ENCODE measurements at regions not wholly inside any gene's neighbourhood (a gene's known extent, or its start where the extent isn't known, plus 50 kb on each side); places are given as distances from the start of the nearest gene placed in this dataset.

- Histone ChIP-seq H3K36me3 (ENCODE audit: control insufficient read depth, insufficient read depth, low read length) (no peaks in the 10 kb centered on the region), H3K9me3 (replicated peaks; ENCODE audit: control insufficient read depth, low read depth, low read length) (no peaks in the 10 kb centered on the region), H3K4me1 (ENCODE audit: control insufficient read depth, insufficient read depth, low read length) (no peaks in the 10 kb centered on the region), H3K27ac (ENCODE audit: low read length) (no peak overlapping the region), H3K27me3 (ENCODE audit: control insufficient read depth, insufficient read depth, low read length) (no peaks in the 10 kb centered on the region), H3K4me3 (ENCODE audit: low read length) (no peak overlapping the region)
- no peak for DNase-seq
- WGBS (ENCODE audit: insufficient coverage) = 100% methylated on average over 2 of the region's 3 CpGs
Measured at GRCh38 chr4:98794565-98795205, 134.2 kb downstream of the EIF4E start.

DNA sequence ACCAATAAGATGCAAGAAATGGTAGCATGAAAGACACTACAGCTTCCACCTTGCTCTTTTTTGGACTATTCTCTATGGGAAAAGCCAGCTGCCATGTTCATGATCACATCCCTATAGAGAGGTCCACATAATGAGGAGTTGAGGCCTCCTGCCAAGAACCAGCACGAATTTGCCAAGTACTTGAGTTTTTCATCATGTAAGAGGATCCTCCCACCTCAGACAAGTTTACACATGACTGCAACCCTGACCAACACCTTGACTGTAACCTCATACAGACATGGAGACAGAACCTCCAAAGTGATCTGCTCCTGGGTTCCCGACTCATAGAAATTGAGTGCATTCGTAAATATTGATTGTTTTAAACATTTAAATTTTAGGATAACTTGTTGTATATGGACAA, 135.2 kb upstream of the TSPAN5 start:
- WGBS (ENCODE audit: insufficient coverage) = no CpG with 5 or more reads among the region's 3 CpGs
- H3K27ac ChIP-seq (ENCODE audit: low read length) = no peak overlapping the region
- H3K4me3 ChIP-seq (ENCODE audit: low read length) = no peak overlapping the region
- no peaks in the 10 kb centered on the region for H3K27me3 ChIP-seq (ENCODE audit: control insufficient read depth, insufficient read depth, low read length)
- no peak for DNase-seq
- H3K9me3 ChIP-seq (replicated peaks; ENCODE audit: control insufficient read depth, low read depth, low read length) = no peaks in the 10 kb centered on the region
- H3K4me1 ChIP-seq (ENCODE audit: control insufficient read depth, insufficient read depth, low read length) = no peaks in the 10 kb centered on the region
- no peaks in the 10 kb centered on the region for H3K36me3 ChIP-seq (ENCODE audit: control insufficient read depth, insufficient read depth, low read length)

GRCh38 chr4:98786866-98787265, 128.5 kb upstream of the TSPAN5 start:
- peak; percentile 7 for DNase-seq
- Histone ChIP-seq H3K27me3 (ENCODE audit: control insufficient read depth, insufficient read depth, low read length) (no peaks in the 10 kb centered on the region), H3K9me3 (replicated peaks; ENCODE audit: control insufficient read depth, low read depth, low read length) (no peaks in the 10 kb centered on the region), H3K27ac (ENCODE audit: low read length) (no peak overlapping the region), H3K4me1 (ENCODE audit: control insufficient read depth, insufficient read depth, low read length) (no peaks in the 10 kb centered on the region), H3K36me3 (ENCODE audit: control insufficient read depth, insufficient read depth, low read length) (no peaks in the 10 kb centered on the region), H3K4me3 (ENCODE audit: low read length) (no peak overlapping the region)
- WGBS (ENCODE audit: insufficient coverage) = no CpG with 5 or more reads among the region's 6 CpGs

DNA sequence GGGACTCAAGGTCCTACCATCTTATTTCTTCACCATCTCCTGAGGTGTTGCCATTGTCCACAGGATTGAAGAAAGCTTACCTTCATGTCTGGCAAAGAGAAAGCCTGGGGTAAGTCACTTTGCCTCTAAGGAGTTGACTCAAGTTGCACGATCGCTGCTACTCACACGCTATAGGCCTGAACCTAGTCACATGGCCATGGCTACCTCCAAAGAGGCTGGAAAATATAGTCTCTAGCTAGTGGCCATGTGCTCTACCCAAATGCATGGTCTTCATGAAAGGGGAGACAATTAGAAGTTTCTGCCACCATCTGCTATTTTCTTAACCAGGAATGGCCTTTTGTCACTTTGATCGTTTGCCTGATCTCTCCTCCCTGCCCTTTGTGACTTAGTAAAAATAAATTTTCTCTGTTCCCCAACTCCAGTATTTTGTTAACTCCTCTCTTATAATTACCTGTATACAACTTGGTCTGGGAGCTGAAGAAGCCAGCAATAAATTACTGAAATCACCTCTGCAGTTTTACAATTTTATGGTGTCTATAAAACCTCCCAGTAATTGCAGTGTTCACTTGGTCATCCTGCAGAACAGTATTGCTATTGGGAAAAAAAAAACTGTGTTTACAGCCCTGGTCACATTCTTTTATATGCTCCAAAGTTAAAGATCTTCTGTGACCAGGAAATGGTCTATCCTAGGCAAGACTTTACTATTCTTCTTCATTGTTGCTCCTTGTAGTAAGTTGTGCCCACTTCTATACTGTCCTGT, 126.7 kb upstream of the TSPAN5 start:
- DNase-seq = no peak
- Histone ChIP-seq H3K36me3 (ENCODE audit: control insufficient read depth, insufficient read depth, low read length) (no peaks in the 10 kb centered on the region), H3K27ac (ENCODE audit: low read length) (no peak overlapping the region), H3K4me3 (ENCODE audit: low read length) (no peak overlapping the region), H3K9me3 (replicated peaks; ENCODE audit: control insufficient read depth, low read depth, low read length) (no peaks in the 10 kb centered on the region), H3K27me3 (ENCODE audit: control insufficient read depth, insufficient read depth, low read length) (no peaks in the 10 kb centered on the region), H3K4me1 (ENCODE audit: control insufficient read depth, insufficient read depth, low read length) (peaks cover 6% of the 10 kb centered on the region)
- WGBS (ENCODE audit: insufficient coverage) = 97% methylated on average over 3 of the region's 4 CpGs

DNA sequence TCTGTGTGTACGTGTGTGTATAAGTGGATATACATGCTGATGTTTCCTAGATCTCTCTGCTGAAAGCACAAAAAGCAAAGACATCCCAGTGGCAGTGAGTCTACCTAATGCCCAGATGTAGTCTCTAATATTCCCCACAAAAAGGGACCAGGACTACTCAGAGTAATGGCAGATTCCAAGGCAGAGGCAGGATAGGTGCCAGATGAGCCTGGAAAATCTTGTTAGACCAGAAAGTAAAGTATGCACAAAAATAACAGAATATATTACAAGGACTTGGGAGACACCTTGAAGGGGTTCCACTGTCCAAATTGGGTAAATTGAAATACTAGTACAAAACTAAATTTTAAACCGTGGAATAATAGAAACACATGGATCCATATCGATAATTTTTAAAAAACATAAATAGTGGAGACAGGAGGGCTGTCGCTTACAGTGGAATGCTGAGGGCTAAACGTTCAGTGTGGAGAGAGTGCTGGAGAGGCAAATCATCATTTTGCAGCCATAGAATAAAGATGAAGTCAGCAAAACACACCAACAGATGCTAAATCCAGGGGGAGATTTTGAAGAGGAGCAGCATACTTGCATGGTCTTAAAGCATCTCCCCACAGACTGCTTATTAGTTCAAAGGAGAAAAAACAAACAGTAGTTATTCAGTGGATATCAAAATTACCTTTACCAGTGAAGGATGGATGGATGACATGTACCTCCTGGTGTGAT, 123.4 kb upstream of the TSPAN5 start:
- Histone ChIP-seq H3K27ac (ENCODE audit: low read length) (no peak overlapping the region), H3K4me1 (ENCODE audit: control insufficient read depth, insufficient read depth, low read length) (peaks cover 20% of the 10 kb centered on the region), H3K4me3 (ENCODE audit: low read length) (no peak overlapping the region), H3K36me3 (ENCODE audit: control insufficient read depth, insufficient read depth, low read length) (no peaks in the 10 kb centered on the region), H3K9me3 (replicated peaks; ENCODE audit: control insufficient read depth, low read depth, low read length) (no peaks in the 10 kb centered on the region), H3K27me3 (ENCODE audit: control insufficient read depth, insufficient read depth, low read length) (no peaks in the 10 kb centered on the region)
- DNase-seq = peak; percentile 6
- no CpG with 5 or more reads among the region's 5 CpGs for WGBS (ENCODE audit: insufficient coverage)

DNA sequence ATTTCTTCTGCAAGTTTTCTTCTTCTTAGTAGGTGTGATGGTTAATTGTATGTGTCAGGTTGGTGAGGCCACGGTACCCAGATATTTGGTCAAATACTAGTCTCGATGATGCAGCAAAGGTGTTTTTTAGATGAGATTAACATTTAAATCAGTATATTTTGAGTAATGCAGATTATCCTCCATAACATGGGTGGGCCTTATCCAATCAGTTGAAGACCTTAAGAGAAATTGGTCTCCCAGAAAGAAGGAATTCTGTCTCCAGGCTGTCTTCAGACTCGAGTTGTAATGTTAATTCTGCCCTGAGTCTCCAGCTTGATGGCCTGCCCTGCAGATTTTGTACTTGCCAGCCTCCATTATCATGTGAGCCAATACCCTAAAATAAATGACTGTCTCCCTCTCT, 122.5 kb upstream of the TSPAN5 start:
- DNase-seq = no peak
- Histone ChIP-seq H3K36me3 (ENCODE audit: control insufficient read depth, insufficient read depth, low read length) (no peaks in the 10 kb centered on the region), H3K27ac (ENCODE audit: low read length) (no peak overlapping the region), H3K4me1 (ENCODE audit: control insufficient read depth, insufficient read depth, low read length) (peaks cover 20% of the 10 kb centered on the region), H3K9me3 (replicated peaks; ENCODE audit: control insufficient read depth, low read depth, low read length) (no peaks in the 10 kb centered on the region), H3K4me3 (ENCODE audit: low read length) (no peak overlapping the region), H3K27me3 (ENCODE audit: control insufficient read depth, insufficient read depth, low read length) (no peaks in the 10 kb centered on the region)
- 82% methylated on average over 1 of the region's 3 CpGs for WGBS (ENCODE audit: insufficient coverage)

DNA sequence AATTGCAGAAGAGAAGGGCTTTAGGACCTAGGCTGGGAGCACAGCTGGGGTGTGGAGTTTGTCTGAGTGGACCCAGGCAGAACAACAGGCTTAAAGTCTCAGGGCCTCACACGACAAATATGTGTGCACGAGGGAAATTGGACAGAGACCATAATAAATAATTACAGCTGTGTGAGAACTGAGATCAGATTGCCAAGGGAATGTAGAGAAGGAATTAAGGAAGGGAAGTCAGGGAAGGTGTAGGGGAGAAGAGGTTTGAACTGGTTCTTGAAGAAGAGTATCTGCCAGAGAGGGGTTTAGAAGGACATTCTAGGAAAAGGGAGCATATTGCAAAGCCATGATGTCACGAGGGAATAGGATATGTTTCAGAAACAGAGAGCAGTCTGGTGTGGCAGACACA, 120.7 kb upstream of the TSPAN5 start:
- peaks cover 20% of the 10 kb centered on the region for H3K4me1 ChIP-seq (ENCODE audit: control insufficient read depth, insufficient read depth, low read length)
- H3K27ac ChIP-seq (ENCODE audit: low read length) = peak overlapping the region; percentile 66
- WGBS (ENCODE audit: insufficient coverage) = 57% methylated on average over 1 of the region's 3 CpGs
- peak; percentile 74 for DNase-seq
- no peaks in the 10 kb centered on the region for H3K9me3 ChIP-seq (replicated peaks; ENCODE audit: control insufficient read depth, low read depth, low read length)
- no peak overlapping the region for H3K4me3 ChIP-seq (ENCODE audit: low read length)
- H3K36me3 ChIP-seq (ENCODE audit: control insufficient read depth, insufficient read depth, low read length) = no peaks in the 10 kb centered on the region
- H3K27me3 ChIP-seq (ENCODE audit: control insufficient read depth, insufficient read depth, low read length) = no peaks in the 10 kb centered on the region

GRCh38 chr4:98778206-98778605, 119.8 kb upstream of the TSPAN5 start:
- DNase-seq = no peak
- Histone ChIP-seq H3K4me1 (ENCODE audit: control insufficient read depth, insufficient read depth, low read length) (peaks cover 20% of the 10 kb centered on the region), H3K36me3 (ENCODE audit: control insufficient read depth, insufficient read depth, low read length) (no peaks in the 10 kb centered on the region), H3K9me3 (replicated peaks; ENCODE audit: control insufficient read depth, low read depth, low read length) (no peaks in the 10 kb centered on the region), H3K27ac (ENCODE audit: low read length) (no peak overlapping the region), H3K27me3 (ENCODE audit: control insufficient read depth, insufficient read depth, low read length) (no peaks in the 10 kb centered on the region), H3K4me3 (ENCODE audit: low read length) (no peak overlapping the region)
- no CpG with 5 or more reads among the region's 4 CpGs for WGBS (ENCODE audit: insufficient coverage)

- H3K9me3 ChIP-seq (replicated peaks; ENCODE audit: control insufficient read depth, low read depth, low read length) = no peaks in the 10 kb centered on the region
- no CpG with 5 or more reads among the region's 2 CpGs for WGBS (ENCODE audit: insufficient coverage)
- peaks cover 19% of the 10 kb centered on the region for H3K4me1 ChIP-seq (ENCODE audit: control insufficient read depth, insufficient read depth, low read length)
- H3K27ac ChIP-seq (ENCODE audit: low read length) = no peak overlapping the region
- H3K27me3 ChIP-seq (ENCODE audit: control insufficient read depth, insufficient read depth, low read length) = no peaks in the 10 kb centered on the region
- no peak for DNase-seq
- no peak overlapping the region for H3K4me3 ChIP-seq (ENCODE audit: low read length)
- no peaks in the 10 kb centered on the region for H3K36me3 ChIP-seq (ENCODE audit: control insufficient read depth, insufficient read depth, low read length)
Measured at GRCh38 chr4:98775672-98776071, 117.3 kb upstream of the TSPAN5 start.

DNA sequence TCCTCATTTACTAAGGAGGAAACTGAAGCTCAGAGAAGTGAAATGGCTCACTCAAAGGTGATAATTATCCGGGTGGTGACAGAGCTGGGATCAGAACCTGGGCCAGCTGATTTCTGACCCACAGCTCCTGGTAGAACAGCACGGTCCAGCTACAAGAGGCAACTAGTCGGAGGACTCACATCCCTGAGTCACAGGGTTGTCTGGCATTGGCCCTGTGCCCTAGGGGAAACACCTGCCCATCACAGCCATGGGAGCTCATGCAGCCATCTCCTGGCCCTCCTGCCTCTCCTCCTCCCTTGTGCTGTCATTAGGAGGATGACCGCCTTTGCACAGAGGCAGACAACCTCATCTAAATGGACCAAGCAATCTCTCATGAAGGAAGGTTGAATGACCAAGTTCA, 115.2 kb upstream of the TSPAN5 start:
- H3K9me3 ChIP-seq (replicated peaks; ENCODE audit: control insufficient read depth, low read depth, low read length) = peaks cover 4% of the 10 kb centered on the region
- no peak overlapping the region for H3K27ac ChIP-seq (ENCODE audit: low read length)
- no peak for DNase-seq
- H3K4me3 ChIP-seq (ENCODE audit: low read length) = no peak overlapping the region
- WGBS (ENCODE audit: insufficient coverage) = 96% methylated on average over 4 of the region's 4 CpGs
- no peaks in the 10 kb centered on the region for H3K27me3 ChIP-seq (ENCODE audit: control insufficient read depth, insufficient read depth, low read length)
- peaks cover 2% of the 10 kb centered on the region for H3K4me1 ChIP-seq (ENCODE audit: control insufficient read depth, insufficient read depth, low read length)
- H3K36me3 ChIP-seq (ENCODE audit: control insufficient read depth, insufficient read depth, low read length) = no peaks in the 10 kb centered on the region

Data from muscle of leg (tissue), 3 donors.